ENCODE measurements at regions not wholly inside any gene's neighbourhood (a gene's known extent, or its start where the extent isn't known, plus 50 kb on each side); places are given as distances from the start of the nearest gene placed in this dataset.

DNA sequence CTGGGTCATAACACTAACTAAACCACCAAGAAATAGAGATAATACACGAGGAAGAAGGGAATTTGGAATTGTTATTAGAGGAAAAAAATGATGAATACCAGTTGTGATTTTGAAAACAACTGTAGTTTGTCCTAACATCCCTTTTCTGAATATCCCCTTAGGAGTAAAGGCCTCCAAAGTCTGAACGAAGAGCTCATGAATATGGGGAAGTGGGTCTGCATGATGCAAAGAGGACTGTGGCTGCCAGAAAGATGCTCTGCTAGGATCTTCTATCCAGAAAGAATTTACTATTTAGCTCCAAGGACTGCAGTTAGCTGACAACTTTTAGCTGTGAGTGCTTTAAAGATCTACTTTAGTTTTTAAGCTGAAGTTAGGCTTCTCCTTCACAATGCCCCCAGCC, 308.8 kb upstream of the HS3ST5 start:
- TF ChIP-seq, protein P1, sequence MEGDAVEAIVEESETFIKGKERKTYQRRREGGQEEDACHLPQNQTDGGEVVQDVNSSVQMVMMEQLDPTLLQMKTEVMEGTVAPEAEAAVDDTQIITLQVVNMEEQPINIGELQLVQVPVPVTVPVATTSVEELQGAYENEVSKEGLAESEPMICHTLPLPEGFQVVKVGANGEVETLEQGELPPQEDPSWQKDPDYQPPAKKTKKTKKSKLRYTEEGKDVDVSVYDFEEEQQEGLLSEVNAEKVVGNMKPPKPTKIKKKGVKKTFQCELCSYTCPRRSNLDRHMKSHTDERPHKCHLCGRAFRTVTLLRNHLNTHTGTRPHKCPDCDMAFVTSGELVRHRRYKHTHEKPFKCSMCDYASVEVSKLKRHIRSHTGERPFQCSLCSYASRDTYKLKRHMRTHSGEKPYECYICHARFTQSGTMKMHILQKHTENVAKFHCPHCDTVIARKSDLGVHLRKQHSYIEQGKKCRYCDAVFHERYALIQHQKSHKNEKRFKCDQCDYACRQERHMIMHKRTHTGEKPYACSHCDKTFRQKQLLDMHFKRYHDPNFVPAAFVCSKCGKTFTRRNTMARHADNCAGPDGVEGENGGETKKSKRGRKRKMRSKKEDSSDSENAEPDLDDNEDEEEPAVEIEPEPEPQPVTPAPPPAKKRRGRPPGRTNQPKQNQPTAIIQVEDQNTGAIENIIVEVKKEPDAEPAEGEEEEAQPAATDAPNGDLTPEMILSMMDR (IDR thresholded peaks at IDR 0.05; ENCODE audit: low read length), result no peak
- TF ChIP-seq EZH2phosphoT487 (IDR thresholded peaks at IDR 0.05; ENCODE audit: low read length), result no peak
